H1 (cell line): ENCODE measurements at regions not wholly inside any gene's neighbourhood (a gene's known extent, or its start where the extent isn't known, plus 50 kb on each side); places are given as distances from the start of the nearest gene placed in this dataset.

Experiments
- CTCF ChIA-PET: fragments of 300-600 bp; sonication (Branson Sonifier 250); formaldehyde crosslinking; loops from one replicate; lab custom pipeline; 2021; ENCODE audit not compliant: partially characterized antibody; lab: Charles Lee
- POLR2A ChIA-PET: fragments of 300-600 bp; sonication (Branson Sonifier 250); formaldehyde crosslinking; loops from one replicate; lab custom pipeline; 2021; ENCODE audit warnings: inconsistent platforms; ENCODE audit not compliant: partially characterized antibody; lab: Charles Lee
- DNase-seq, 2 experiments: peaks; one replicate each; pipeline versions ENCODE4 v3.0.0 to v3.0.0-alpha.2; 2010 to 2022; ENCODE audit warnings: low spot score in 2 of 2, low read depth in 1 of 2, mixed read lengths in 1 of 2
- FAIRE-seq: peaks from 2 replicates; lab custom pipeline; 2011; peaks lifted over from hg19 to GRCh38; lab: Jason Lieb, UNC
- H2AFZ ChIP-seq: 2 replicates; pipeline ENCODE4 v1.8.1; 2012; ENCODE audit warnings: low read length, inconsistent platforms
- H2AK5ac ChIP-seq: 2 replicates; pipeline ENCODE4 v1.6.1; 2013; ENCODE audit warnings: low read depth, low read length
- H2BK120ac ChIP-seq: replicated peaks from 2 replicates; pipeline ENCODE3; 2013; ENCODE audit warnings: low read depth, low read length, inconsistent platforms
- H2BK12ac ChIP-seq: 2 replicates; pipeline ENCODE4 v1.6.1; 2013; ENCODE audit warnings: low read depth, low read length
- H2BK15ac ChIP-seq: 2 replicates; pipeline ENCODE4 v1.6.1; 2013; ENCODE audit warnings: low read length
- H2BK20ac ChIP-seq: 2 replicates; pipeline ENCODE4 v1.6.1; 2013; ENCODE audit warnings: low read length
- H2BK5ac ChIP-seq: 2 replicates; pipeline ENCODE4 v1.6.1; 2013; ENCODE audit warnings: low read depth, low read length
- H3K14ac ChIP-seq: 2 replicates; pipeline ENCODE4 v1.6.1; 2013; ENCODE audit warnings: inconsistent platforms; ENCODE audit not compliant: insufficient read length
- H3K18ac ChIP-seq: 2 replicates; pipeline ENCODE4 v1.6.1; 2013; ENCODE audit warnings: low read length; ENCODE audit errors: extremely low read depth
- H3K23ac ChIP-seq: 2 replicates; pipeline ENCODE4 v1.6.1; 2013; ENCODE audit warnings: inconsistent platforms; ENCODE audit not compliant: insufficient read length
- H3K23me2 ChIP-seq: 2 replicates; pipeline ENCODE4 v1.6.1; 2013; ENCODE audit warnings: low read depth, low read length
- H3K27ac ChIP-seq: 2 replicates; pipeline ENCODE4 v1.6.1; 2011; ENCODE audit warnings: low read depth, low read length, inconsistent platforms
- H3K27me3 ChIP-seq, 4 experiments: replicated peaks in 1 of 4; 1 replicate in 1 of 4; 2 replicates in 3 of 4; pipeline versions ENCODE4 v1.6.1 to v1.8.1; 2011 to 2013; ENCODE audit warnings: low read length in 3 of 4, mild to moderate bottlenecking in 3 of 4, inconsistent platforms in 2 of 4, mixed read lengths in 2 of 4, moderate library complexity in 1 of 4; ENCODE audit not compliant: control insufficient read depth in 3 of 4, insufficient read depth in 3 of 4; ENCODE audit errors: extremely low read depth in 1 of 4
- H3K36me3 ChIP-seq, 4 experiments: 2 replicates each; pipeline versions ENCODE4 v1.6.1 to v1.8.1; 2011 to 2013; ENCODE audit warnings: mild to moderate bottlenecking in 4 of 4, low read length in 3 of 4, moderate library complexity in 2 of 4, control low read depth in 1 of 4, inconsistent platforms in 1 of 4; ENCODE audit not compliant: insufficient read depth in 4 of 4, control insufficient read depth in 2 of 4
- H3K4ac ChIP-seq: replicated peaks from 2 replicates; pipeline ENCODE3; 2013; ENCODE audit warnings: low read length, low read depth, mixed read lengths, inconsistent platforms; ENCODE audit not compliant: insufficient read length
- H3K4me1 ChIP-seq, 4 experiments: replicated peaks in 1 of 4; 1 replicate in 1 of 4; 2 replicates in 3 of 4; pipeline versions ENCODE4 v1.6.1 to v1.8.1; 2011 to 2013; ENCODE audit warnings: low read length in 3 of 4, inconsistent platforms in 2 of 4, mixed read lengths in 1 of 4; ENCODE audit not compliant: insufficient read depth in 4 of 4, control insufficient read depth in 3 of 4
- H3K4me2 ChIP-seq, 2 experiments: 2 replicates each; pipeline versions ENCODE4 v1.6.1 to v1.8.1; 2011 to 2013; ENCODE audit warnings: low read depth in 2 of 2, low read length in 2 of 2, control low read depth in 1 of 2, inconsistent platforms in 1 of 2, mild to moderate bottlenecking in 1 of 2; ENCODE audit not compliant: insufficient read depth in 1 of 2
- H3K4me3 ChIP-seq, 4 experiments: fragments of 200-600, 300-600 bp in 1 of 4; sonication (generic), shearing (Covaris generic), sonication (Bioruptor Twin) in 1 of 4; 2 replicates each; pipeline versions ENCODE4 v1.5.1 to v1.8.1; 2011 to 2016; ENCODE audit warnings: low read length in 4 of 4, low read depth in 3 of 4, control low read depth in 2 of 4, inconsistent platforms in 2 of 4, mild to moderate bottlenecking in 2 of 4, mixed read lengths in 1 of 4, moderate library complexity in 1 of 4; ENCODE audit not compliant: insufficient read depth in 2 of 4; ENCODE audit errors: extremely low read depth in 1 of 4
- H3K56ac ChIP-seq: replicated peaks from 2 replicates; pipeline ENCODE3; 2013; ENCODE audit warnings: low read depth, mild to moderate bottlenecking, mixed read lengths, low read length, inconsistent platforms; ENCODE audit not compliant: insufficient read length
- H3K79me1 ChIP-seq: 2 replicates; pipeline ENCODE4 v1.6.1; 2013; ENCODE audit warnings: low read depth, low read length, control low read depth
- H3K79me2 ChIP-seq, 2 experiments: 2 replicates each; pipeline versions ENCODE4 v1.6.1 to v1.8.1; 2012 to 2013; ENCODE audit warnings: low read length in 2 of 2, mild to moderate bottlenecking in 2 of 2, inconsistent platforms in 1 of 2; ENCODE audit not compliant: insufficient read depth in 2 of 2, control insufficient read depth in 1 of 2
- H3K9ac ChIP-seq, 4 experiments: replicated peaks in 1 of 4; 1 replicate in 1 of 4; 2 replicates in 3 of 4; pipeline versions ENCODE4 v1.6.1 to v1.8.1; 2011 to 2013; ENCODE audit warnings: low read depth in 3 of 4, low read length in 3 of 4, control low read depth in 2 of 4, mild to moderate bottlenecking in 2 of 4, moderate library complexity in 2 of 4, inconsistent platforms in 1 of 4; ENCODE audit errors: extremely low read depth in 1 of 4
- H3K9me3 ChIP-seq, 2 experiments: 2 replicates each; pipeline versions ENCODE4 v1.6.1 to v1.8.1; 2012 to 2013; ENCODE audit warnings: mild to moderate bottlenecking in 2 of 2, moderate library complexity in 2 of 2, control low read depth in 1 of 2, inconsistent platforms in 1 of 2, low read depth in 1 of 2, low read length in 1 of 2, mixed read lengths in 1 of 2; ENCODE audit not compliant: insufficient read depth in 2 of 2
- H4K20me1 ChIP-seq, 2 experiments: replicated peaks in 1 of 2; 2 replicates each; pipeline versions ENCODE3 to v1.8.1; 2011 to 2013; ENCODE audit warnings: inconsistent platforms in 2 of 2, low read length in 2 of 2, mild to moderate bottlenecking in 1 of 2; ENCODE audit not compliant: insufficient read depth in 2 of 2, control insufficient read depth in 1 of 2
- H4K5ac ChIP-seq: 2 replicates; pipeline ENCODE4 v1.6.1; 2013; ENCODE audit warnings: low read length, low read depth, mixed read lengths, inconsistent platforms; ENCODE audit not compliant: insufficient read length
- H4K8ac ChIP-seq: 2 replicates; pipeline ENCODE4 v1.8.0; 2013; ENCODE audit warnings: mild to moderate bottlenecking, moderate library complexity, low read length, inconsistent platforms; ENCODE audit not compliant: insufficient read depth; ENCODE audit errors: extremely low read depth
- H4K91ac ChIP-seq: replicated peaks from 2 replicates; pipeline ENCODE3; 2013; ENCODE audit warnings: low read length, mixed read lengths, inconsistent platforms; ENCODE audit not compliant: insufficient read length
- ATF3 ChIP-seq: IDR thresholded peaks from 2 replicates; pipeline ENCODE4 v1.6.1; 2011; ENCODE audit warnings: low read depth, mild to moderate bottlenecking, low read length; ENCODE audit not compliant: insufficient read depth
- BCL11A ChIP-seq, 2 experiments: IDR thresholded peaks; one replicate each; pipeline ENCODE4 v1.6.1; 2011; ENCODE audit warnings: low read depth in 2 of 2, low read length in 2 of 2, mild to moderate bottlenecking in 2 of 2
- CBX5 ChIP-seq: fragments of 300-800, 300-1000 bp; sonication (generic); IDR thresholded peaks from 2 replicates; pipeline ENCODE4 v1.7.1; 2016; ENCODE audit warnings: antibody characterized with exemption, low read length, low read depth
- CEBPB ChIP-seq: IDR thresholded peaks from 2 replicates; pipeline ENCODE4 v1.6.1; 2012; ENCODE audit warnings: low read depth, low read length
- HDAC6 ChIP-seq: IDR thresholded peaks from one replicate; pipeline ENCODE4 v1.7.1; 2012; ENCODE audit warnings: low read depth, mild to moderate bottlenecking, inconsistent platforms, low read length, moderate library complexity
- JUND ChIP-seq: IDR thresholded peaks from 2 replicates; pipeline ENCODE4 v1.6.1; 2011; ENCODE audit warnings: mild to moderate bottlenecking, improper control_type of control experiment, low read length
- KDM1A ChIP-seq: fragments of 200-600, 300-600 bp; sonication (generic); IDR thresholded peaks from 2 replicates; pipeline ENCODE4 v1.7.1; 2016; ENCODE audit warnings: mild to moderate bottlenecking, low read length, borderline replicate concordance
- POLR2A ChIP-seq, 2 experiments: IDR thresholded peaks; 1 replicate in 1 of 2; 2 replicates in 1 of 2; pipeline ENCODE4 v1.6.1; 2011; ENCODE audit warnings: low read depth in 2 of 2, low read length in 2 of 2, mild to moderate bottlenecking in 2 of 2; ENCODE audit errors: control extremely low read depth in 1 of 2
- RBBP5 ChIP-seq: IDR thresholded peaks from 2 replicates; pipeline ENCODE4 v1.7.1; 2012; ENCODE audit warnings: low read depth, mild to moderate bottlenecking, inconsistent platforms, low read length, moderate library complexity, borderline replicate concordance
- SRF ChIP-seq: IDR thresholded peaks from 2 replicates; pipeline ENCODE4 v1.6.1; 2011; ENCODE audit warnings: mild to moderate bottlenecking, low read depth, low read length, moderate library complexity
- TAF1 ChIP-seq: IDR thresholded peaks from 2 replicates; pipeline ENCODE4 v1.6.1; 2011; ENCODE audit warnings: mild to moderate bottlenecking, low read depth, low read length
- TAF7 ChIP-seq: optimal IDR thresholded peaks from 2 replicates; pipeline ENCODE3; 2011; ENCODE audit warnings: low read depth, mild to moderate bottlenecking, inconsistent platforms, low read length, moderate library complexity, borderline replicate concordance
- YY1 ChIP-seq: IDR thresholded peaks from 2 replicates; pipeline ENCODE4 v1.6.1; 2011; ENCODE audit warnings: low read depth, mild to moderate bottlenecking, low read length
- WGBS, 2 experiments: shearing (Covaris generic) in 1 of 2; methylation state at CpG; one replicate each; pipeline versions ENCODE4 v1.1.6 to v1.1.7; 2013 to 2015; ENCODE audit warnings: low lambda C conversion rate in 2 of 2, mixed read lengths in 2 of 2, inconsistent platforms in 1 of 2, low coverage in 1 of 2, missing lambda C conversion rate in 1 of 2; ENCODE audit not compliant: insufficient replicate concordance in 2 of 2, insufficient coverage in 1 of 2, insufficient read length in 1 of 2; ENCODE audit errors: extremely low coverage in 1 of 2, missing lambda C conversion rate in 1 of 2; 5-methylcytosine and 5-hydroxymethylcytosine counted together

GRCh38 chr9:12954441-12954840 lies 179.6 kb downstream of the LURAP1L start:
- no peak overlapping the region for H3K23ac ChIP-seq
- H4K5ac ChIP-seq, result no peak overlapping the region
- ChIA-PET CTCF (interaction anchor here (0.7 kb wide), 1 partner anchor 135 kb away, joined by 3 read pairs; no protein-coding TSS in a partner anchor), POLR2A (no interaction called here)
- no peak overlapping the region for H4K8ac ChIP-seq
- H4K91ac ChIP-seq, result peak overlapping the region; percentile 95
- DNase-seq, result no peak
- H3K4me3 ChIP-seq, result no peak overlapping the region
- no peak overlapping the region for H3K27ac ChIP-seq
- peaks cover 0 to 5% (median 0%) of the 10 kb centered on the region in 4 experiments; a peak in 1 of 8 replicates for H3K36me3 ChIP-seq
- peak overlapping the region; percentile 94; the same call in 1 of the 2 replicates for H2BK12ac ChIP-seq
- H3K79me1 ChIP-seq, result no peaks in the 10 kb centered on the region
- H3K14ac ChIP-seq, result no peak overlapping the region
- no peak overlapping the region for H2BK15ac ChIP-seq
- 85% methylated on average over 4 of the region's 4 CpGs; no CpG with 5 or more reads in 1 of the 2 experiments for WGBS, 2 experiments
- no peaks in the 10 kb centered on the region; a peak in 1 of 7 replicates for H3K4me1 ChIP-seq
- H3K23me2 ChIP-seq, result 0 out of 2 replicates have a peak, but pooled peaks cover 3% of the 10 kb centered on the region
- no peak overlapping the region for H2AFZ ChIP-seq
- H2AK5ac ChIP-seq, result peak overlapping the region; percentile 97
- H4K20me1 ChIP-seq, result no peaks in the 10 kb centered on the region
- peak overlapping the region; percentile 95; the same call in 1 of the 2 replicates for H2BK5ac ChIP-seq
- peak overlapping the region; percentile 98 for H2BK120ac ChIP-seq
- no peak overlapping the region for H3K9ac ChIP-seq
- H2BK20ac ChIP-seq, result peak overlapping the region; percentile 98; the same call in 1 of the 2 replicates
- peak overlapping the region; percentile 89 for H3K4ac ChIP-seq
- H3K4me2 ChIP-seq, result no peak overlapping the region
- no peak for FAIRE-seq
- no peak for TF ChIP-seq HDAC6
- TF ChIP-seq RBBP5, result no peak
- TF ChIP-seq KDM1A, result no peak
- TF ChIP-seq CBX5, result no peak
- TF ChIP-seq BCL11A (IDR thresholded peaks at IDR 0.05; ENCODE audit: low read depth in 2 of 2, low read length in 2 of 2), result no peak
- no peak for TF ChIP-seq SRF
- no peak for TF ChIP-seq TAF1
- no peak for TF ChIP-seq CEBPB
- no peak for TF ChIP-seq POLR2A (IDR thresholded peaks at IDR 0.05; ENCODE audit: control extremely low read depth in 1 of 2, low read depth in 2 of 2, low read length in 2 of 2)
- no peak for TF ChIP-seq JUND
- no peak for TF ChIP-seq YY1
- TF ChIP-seq ATF3, result no peak
- no peak for TF ChIP-seq TAF7
- TF ChIP-seq, all 59 proteins: peak for 0
- Histone ChIP-seq H3K18ac (no peak overlapping the region), H3K56ac (peak overlapping the region; percentile 5), H3K27me3 (no peaks in the 10 kb centered on the region), H3K79me2 (no peaks in the 10 kb centered on the region), H3K9me3 (peaks cover 4% of the 10 kb centered on the region in 2 experiments; a peak in 2 of 4 replicates)
